MM.1S (cell line): ENCODE measurements at regions not wholly inside any gene's neighbourhood (a gene's known extent, or its start where the extent isn't known, plus 50 kb on each side); places are given as distances from the start of the nearest gene placed in this dataset.

Experiments
- DNase-seq: peaks from one replicate; pipeline ENCODE4 v3.0.0-alpha.2; 2015
- H2AFZ ChIP-seq: fragments of 300-600 bp; sonication (generic); 2 replicates; pipeline ENCODE4 v1.6.0; 2016; ENCODE audit warnings: antibody characterized with exemption, low read length
- H3F3A ChIP-seq: fragments of 300-600 bp; sonication (generic); 2 replicates; pipeline ENCODE4 v1.6.1; 2016; ENCODE audit warnings: mild to moderate bottlenecking, antibody characterized with exemption, low read length, moderate library complexity, mixed read lengths; ENCODE audit not compliant: insufficient read depth
- H3K27ac ChIP-seq: fragments of 300-600 bp; sonication (generic); 2 replicates; pipeline ENCODE4 v1.5.1; 2016; ENCODE audit warnings: mild to moderate bottlenecking, low read length
- H3K27me3 ChIP-seq: fragments of 300-600 bp; sonication (generic); replicated peaks from 2 replicates; pipeline ENCODE4 v1.6.0; 2016; ENCODE audit warnings: low read length; ENCODE audit not compliant: insufficient read depth
- H3K36me3 ChIP-seq: fragments of 300-600 bp; sonication (generic); replicated peaks from 2 replicates; pipeline ENCODE4 v1.6.1; 2016; ENCODE audit warnings: mild to moderate bottlenecking, low read length, mixed read lengths; ENCODE audit not compliant: insufficient read depth
- H3K4me1 ChIP-seq: fragments of 300-600 bp; sonication (generic); 2 replicates; pipeline ENCODE4 v1.6.1; 2016; ENCODE audit warnings: low read length, mixed read lengths
- H3K4me2 ChIP-seq: fragments of 300-600 bp; sonication (generic); 2 replicates; pipeline ENCODE4 v1.6.0; 2016; ENCODE audit warnings: low read depth, low read length
- H3K4me3 ChIP-seq: fragments of 300-600 bp; sonication (generic); 2 replicates; pipeline ENCODE4 v1.5.1; 2016; ENCODE audit warnings: low read length, mixed read lengths
- H3K79me2 ChIP-seq: fragments of 300-600 bp; sonication (generic); 2 replicates; pipeline ENCODE4 v1.6.1; 2016; ENCODE audit warnings: mixed run types, low read length, mixed read lengths
- H3K9ac ChIP-seq: fragments of 300-600 bp; sonication (generic); 2 replicates; pipeline ENCODE4 v1.6.1; 2016; ENCODE audit warnings: low read length, mixed read lengths
- H3K9me2 ChIP-seq: fragments of 300-600 bp; sonication (generic); replicated peaks from 2 replicates; pipeline ENCODE4 v1.6.1; 2016; ENCODE audit warnings: mild to moderate bottlenecking, low read length, mixed read lengths; ENCODE audit not compliant: insufficient read depth
- H3K9me3 ChIP-seq: fragments of 300-600 bp; sonication (generic); replicated peaks from 2 replicates; pipeline ENCODE4 v1.6.1; 2016; ENCODE audit warnings: mild to moderate bottlenecking, low read length, mixed read lengths; ENCODE audit not compliant: insufficient read depth
- H4K20me1 ChIP-seq: fragments of 300-600 bp; sonication (generic); 2 replicates; pipeline ENCODE4 v1.6.1; 2016; ENCODE audit warnings: mild to moderate bottlenecking, low read length, moderate library complexity, mixed read lengths; ENCODE audit not compliant: insufficient read depth
- CTCF ChIP-seq: fragments of 300-600 bp; sonication (generic); IDR thresholded peaks from 2 replicates; pipeline ENCODE4 v1.5.1; 2016; ENCODE audit warnings: antibody characterized with exemption, low read length, mixed read lengths
- EZH2 ChIP-seq: fragments of 300-600 bp; sonication (generic); optimal IDR thresholded peaks from 2 replicates; pipeline ENCODE3; 2017; ENCODE audit warnings: low read depth, mild to moderate bottlenecking, antibody characterized with exemption, low read length, mixed read lengths
- EZH2phosphoT487 ChIP-seq: fragments of 300-600 bp; sonication (generic); IDR thresholded peaks from 2 replicates; pipeline ENCODE4 v1.6.1; 2018; ENCODE audit warnings: antibody characterized with exemption, low read length

GRCh38 chr2:121972203-121972602 lies 216.8 kb downstream of the TSN start:
- TF ChIP-seq EZH2phosphoT487 (no peak), CTCF (no peak), EZH2 (no peak)
- no peaks in the 10 kb centered on the region for H4K20me1 ChIP-seq
- no peak overlapping the region for H2AFZ ChIP-seq
- H3K27ac ChIP-seq = no peak overlapping the region
- no peaks in the 10 kb centered on the region for H3K4me1 ChIP-seq
- no peaks in the 10 kb centered on the region for H3F3A ChIP-seq
- H3K79me2 ChIP-seq = no peaks in the 10 kb centered on the region
- H3K36me3 ChIP-seq = no peaks in the 10 kb centered on the region
- no peaks in the 10 kb centered on the region for H3K9me3 ChIP-seq
- no peak overlapping the region for H3K9ac ChIP-seq
- H3K4me3 ChIP-seq = no peak overlapping the region
- H3K4me2 ChIP-seq = no peak overlapping the region
- no peaks in the 10 kb centered on the region for H3K9me2 ChIP-seq
- no peak for DNase-seq
- no peaks in the 10 kb centered on the region for H3K27me3 ChIP-seq

GRCh38 chr2:121974897-121975661 lies 219.6 kb downstream of the TSN start:
- no peaks in the 10 kb centered on the region for H3K79me2 ChIP-seq
- H3F3A ChIP-seq = no peaks in the 10 kb centered on the region
- H3K4me3 ChIP-seq = peak overlapping the region; percentile 54
- no peaks in the 10 kb centered on the region for H3K27me3 ChIP-seq
- H2AFZ ChIP-seq = peak overlapping the region; percentile 79
- no peaks in the 10 kb centered on the region for H3K4me1 ChIP-seq
- peak overlapping the region; percentile 73 for H3K4me2 ChIP-seq
- peak; percentile 89 for DNase-seq
- no peak overlapping the region; the same call in 1 of the 2 replicates for H3K9ac ChIP-seq
- no peaks in the 10 kb centered on the region for H3K9me2 ChIP-seq
- no peaks in the 10 kb centered on the region for H3K9me3 ChIP-seq
- TF ChIP-seq EZH2 (no peak), EZH2phosphoT487 (no peak), CTCF (peak; percentile 65)
- H3K27ac ChIP-seq = no peak overlapping the region
- no peaks in the 10 kb centered on the region for H3K36me3 ChIP-seq
- H4K20me1 ChIP-seq = no peaks in the 10 kb centered on the region

GRCh38 chr2:121976926-121977325 lies 221.5 kb downstream of the TSN start:
- no peak overlapping the region for H3K27ac ChIP-seq

More at GRCh38 chr2:121976926-121977325, 221.5 kb downstream of the TSN start:
- DNase-seq = no peak
- Histone ChIP-seq H2AFZ (no peak overlapping the region), H3K4me2 (no peak overlapping the region), H3K4me3 (no peak overlapping the region), H3K79me2 (no peaks in the 10 kb centered on the region), H3K9ac (no peak overlapping the region), H3K36me3 (no peaks in the 10 kb centered on the region), H3F3A (no peaks in the 10 kb centered on the region), H3K9me2 (no peaks in the 10 kb centered on the region), H3K9me3 (no peaks in the 10 kb centered on the region), H4K20me1 (no peaks in the 10 kb centered on the region), H3K4me1 (no peaks in the 10 kb centered on the region), H3K27me3 (no peaks in the 10 kb centered on the region)
- TF ChIP-seq CTCF = no peak
- TF ChIP-seq EZH2 = no peak
- TF ChIP-seq EZH2phosphoT487 = no peak
